ENCODE measurements at regions not wholly inside any gene's neighbourhood (a gene's known extent, or its start where the extent isn't known, plus 50 kb on each side); places are given as distances from the start of the nearest gene placed in this dataset.

DNA sequence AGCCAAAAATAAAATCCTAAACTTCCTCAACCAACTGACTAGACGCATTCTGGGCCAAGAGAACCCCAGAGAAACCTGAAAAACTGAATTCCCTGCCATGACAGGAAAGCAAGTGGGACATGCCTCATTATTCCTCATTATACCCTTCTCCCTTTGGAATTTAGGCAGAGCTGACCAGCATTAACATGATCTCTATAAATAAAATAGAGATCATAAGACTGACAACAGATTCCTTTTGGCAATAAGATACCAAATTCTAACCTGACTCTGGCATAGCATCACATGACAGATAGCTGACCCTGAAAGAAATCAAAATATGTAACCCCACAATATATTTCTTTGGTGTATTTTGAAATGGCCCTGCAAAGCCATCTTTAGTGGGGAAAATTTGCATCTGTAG, 277.8 kb upstream of the SLC14A2 start (continued):
- TF ChIP-seq, protein P1, sequence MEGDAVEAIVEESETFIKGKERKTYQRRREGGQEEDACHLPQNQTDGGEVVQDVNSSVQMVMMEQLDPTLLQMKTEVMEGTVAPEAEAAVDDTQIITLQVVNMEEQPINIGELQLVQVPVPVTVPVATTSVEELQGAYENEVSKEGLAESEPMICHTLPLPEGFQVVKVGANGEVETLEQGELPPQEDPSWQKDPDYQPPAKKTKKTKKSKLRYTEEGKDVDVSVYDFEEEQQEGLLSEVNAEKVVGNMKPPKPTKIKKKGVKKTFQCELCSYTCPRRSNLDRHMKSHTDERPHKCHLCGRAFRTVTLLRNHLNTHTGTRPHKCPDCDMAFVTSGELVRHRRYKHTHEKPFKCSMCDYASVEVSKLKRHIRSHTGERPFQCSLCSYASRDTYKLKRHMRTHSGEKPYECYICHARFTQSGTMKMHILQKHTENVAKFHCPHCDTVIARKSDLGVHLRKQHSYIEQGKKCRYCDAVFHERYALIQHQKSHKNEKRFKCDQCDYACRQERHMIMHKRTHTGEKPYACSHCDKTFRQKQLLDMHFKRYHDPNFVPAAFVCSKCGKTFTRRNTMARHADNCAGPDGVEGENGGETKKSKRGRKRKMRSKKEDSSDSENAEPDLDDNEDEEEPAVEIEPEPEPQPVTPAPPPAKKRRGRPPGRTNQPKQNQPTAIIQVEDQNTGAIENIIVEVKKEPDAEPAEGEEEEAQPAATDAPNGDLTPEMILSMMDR (conservative IDR thresholded peaks at IDR 0.05; ENCODE audit: low read depth in 2 of 2) = no peak
- no peak for TF ChIP-seq ZNF331 (CRISPR knock-in tag; IDR thresholded peaks at IDR 0.05; ENCODE audit: low read depth)
- TF ChIP-seq, protein P2, sequence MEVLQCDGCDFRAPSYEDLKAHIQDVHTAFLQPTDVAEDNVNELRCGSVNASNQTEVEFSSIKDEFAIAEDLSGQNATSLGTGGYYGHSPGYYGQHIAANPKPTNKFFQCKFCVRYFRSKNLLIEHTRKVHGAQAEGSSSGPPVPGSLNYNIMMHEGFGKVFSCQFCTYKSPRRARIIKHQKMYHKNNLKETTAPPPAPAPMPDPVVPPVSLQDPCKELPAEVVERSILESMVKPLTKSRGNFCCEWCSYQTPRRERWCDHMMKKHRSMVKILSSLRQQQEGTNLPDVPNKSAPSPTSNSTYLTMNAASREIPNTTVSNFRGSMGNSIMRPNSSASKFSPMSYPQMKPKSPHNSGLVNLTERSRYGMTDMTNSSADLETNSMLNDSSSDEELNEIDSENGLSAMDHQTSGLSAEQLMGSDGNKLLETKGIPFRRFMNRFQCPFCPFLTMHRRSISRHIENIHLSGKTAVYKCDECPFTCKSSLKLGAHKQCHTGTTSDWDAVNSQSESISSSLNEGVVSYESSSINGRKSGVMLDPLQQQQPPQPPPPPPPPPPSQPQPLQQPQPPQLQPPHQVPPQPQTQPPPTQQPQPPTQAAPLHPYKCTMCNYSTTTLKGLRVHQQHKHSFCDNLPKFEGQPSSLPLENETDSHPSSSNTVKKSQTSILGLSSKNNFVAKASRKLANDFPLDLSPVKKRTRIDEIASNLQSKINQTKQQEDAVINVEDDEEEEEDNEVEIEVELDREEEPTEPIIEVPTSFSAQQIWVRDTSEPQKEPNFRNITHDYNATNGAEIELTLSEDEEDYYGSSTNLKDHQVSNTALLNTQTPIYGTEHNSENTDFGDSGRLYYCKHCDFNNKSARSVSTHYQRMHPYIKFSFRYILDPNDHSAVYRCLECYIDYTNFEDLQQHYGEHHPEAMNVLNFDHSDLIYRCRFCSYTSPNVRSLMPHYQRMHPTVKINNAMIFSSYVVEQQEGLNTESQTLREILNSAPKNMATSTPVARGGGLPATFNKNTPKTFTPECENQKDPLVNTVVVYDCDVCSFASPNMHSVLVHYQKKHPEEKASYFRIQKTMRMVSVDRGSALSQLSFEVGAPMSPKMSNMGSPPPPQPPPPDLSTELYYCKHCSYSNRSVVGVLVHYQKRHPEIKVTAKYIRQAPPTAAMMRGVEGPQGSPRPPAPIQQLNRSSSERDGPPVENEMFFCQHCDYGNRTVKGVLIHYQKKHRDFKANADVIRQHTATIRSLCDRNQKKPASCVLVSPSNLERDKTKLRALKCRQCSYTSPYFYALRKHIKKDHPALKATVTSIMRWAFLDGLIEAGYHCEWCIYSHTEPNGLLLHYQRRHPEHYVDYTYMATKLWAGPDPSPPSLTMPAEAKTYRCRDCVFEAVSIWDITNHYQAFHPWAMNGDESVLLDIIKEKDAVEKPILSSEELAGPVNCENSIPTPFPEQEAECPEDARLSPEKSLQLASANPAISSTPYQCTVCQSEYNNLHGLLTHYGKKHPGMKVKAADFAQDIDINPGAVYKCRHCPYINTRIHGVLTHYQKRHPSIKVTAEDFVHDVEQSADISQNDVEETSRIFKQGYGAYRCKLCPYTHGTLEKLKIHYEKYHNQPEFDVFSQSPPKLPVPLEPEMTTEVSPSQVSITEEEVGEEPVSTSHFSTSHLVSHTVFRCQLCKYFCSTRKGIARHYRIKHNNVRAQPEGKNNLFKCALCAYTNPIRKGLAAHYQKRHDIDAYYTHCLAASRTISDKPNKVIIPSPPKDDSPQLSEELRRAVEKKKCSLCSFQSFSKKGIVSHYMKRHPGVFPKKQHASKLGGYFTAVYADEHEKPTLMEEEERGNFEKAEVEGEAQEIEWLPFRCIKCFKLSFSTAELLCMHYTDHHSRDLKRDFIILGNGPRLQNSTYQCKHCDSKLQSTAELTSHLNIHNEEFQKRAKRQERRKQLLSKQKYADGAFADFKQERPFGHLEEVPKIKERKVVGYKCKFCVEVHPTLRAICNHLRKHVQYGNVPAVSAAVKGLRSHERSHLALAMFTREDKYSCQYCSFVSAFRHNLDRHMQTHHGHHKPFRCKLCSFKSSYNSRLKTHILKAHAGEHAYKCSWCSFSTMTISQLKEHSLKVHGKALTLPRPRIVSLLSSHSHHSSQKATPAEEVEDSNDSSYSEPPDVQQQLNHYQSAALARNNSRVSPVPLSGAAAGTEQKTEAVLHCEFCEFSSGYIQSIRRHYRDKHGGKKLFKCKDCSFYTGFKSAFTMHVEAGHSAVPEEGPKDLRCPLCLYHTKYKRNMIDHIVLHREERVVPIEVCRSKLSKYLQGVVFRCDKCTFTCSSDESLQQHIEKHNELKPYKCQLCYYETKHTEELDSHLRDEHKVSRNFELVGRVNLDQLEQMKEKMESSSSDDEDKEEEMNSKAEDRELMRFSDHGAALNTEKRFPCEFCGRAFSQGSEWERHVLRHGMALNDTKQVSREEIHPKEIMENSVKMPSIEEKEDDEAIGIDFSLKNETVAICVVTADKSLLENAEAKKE (CRISPR knock-in tag; IDR thresholded peaks at IDR 0.05) = no peak

DNA sequence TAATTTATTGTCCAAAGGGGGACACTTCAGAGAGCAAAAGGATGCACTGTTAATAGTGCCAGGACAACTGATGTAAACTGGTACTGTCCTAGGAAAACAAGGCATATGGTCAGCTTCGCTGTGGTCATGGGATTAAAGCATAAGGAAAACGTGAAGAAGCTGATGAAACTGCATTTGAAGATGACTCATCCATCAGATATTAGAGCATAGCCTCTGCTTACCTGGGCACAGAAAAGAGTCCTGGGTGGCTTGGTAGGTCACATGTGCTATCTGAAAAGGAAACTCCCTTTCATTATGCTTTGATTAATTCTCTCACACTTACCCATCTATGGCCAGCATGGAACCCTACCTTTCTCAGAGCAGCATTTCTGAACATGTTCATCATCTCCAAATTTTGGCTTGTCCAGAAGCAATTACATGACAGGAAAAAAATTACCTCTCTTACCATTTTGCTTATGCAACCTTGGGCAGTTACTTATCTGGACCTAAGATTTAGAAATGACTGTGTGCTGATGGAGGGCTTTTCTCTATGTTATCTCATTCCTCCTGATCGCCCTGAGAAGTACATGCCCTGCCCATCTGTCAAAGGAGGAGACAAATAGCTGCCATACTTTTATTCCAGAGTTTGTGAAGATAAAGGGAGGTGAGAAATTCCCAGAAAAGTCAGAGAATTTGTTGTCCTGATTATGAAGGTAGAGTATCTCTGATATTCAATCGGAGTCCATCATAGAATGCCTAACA, 275.3 kb upstream of the SLC14A2 start:
- ATAC-seq (no peak), DNase-seq (ENCODE audit: low spot score) (no peak)
- peaks cover 2% of the 10 kb centered on the region for H3K27me3 Mint-ChIP-seq (ENCODE audit: insufficient read depth, low read depth, poor library complexity)
- no peaks in the 10 kb centered on the region for H4K20me1 ChIP-seq (replicated peaks; ENCODE audit: insufficient read depth)
- no peak overlapping the region for H3K27ac ChIP-seq (ENCODE audit: low read depth)
- H3K9me3 Mint-ChIP-seq = no peaks in the 10 kb centered on the region; the same call in 2 of the 3 replicates
- 0 out of 2 replicates have a peak, but pooled peaks cover 5% of the 10 kb centered on the region for H3K4me1 ChIP-seq (ENCODE audit: insufficient read depth)
- H3K4me2 ChIP-seq = no peak overlapping the region
- no peak overlapping the region for H3K4me3 Mint-ChIP-seq
- H3K9me2 ChIP-seq (ENCODE audit: insufficient read depth) = no peaks in the 10 kb centered on the region
- no peaks in the 10 kb centered on the region for H3K27me3 ChIP-seq (ENCODE audit: insufficient read depth)
- no peaks in the 10 kb centered on the region for H3K36me3 ChIP-seq (ENCODE audit: insufficient read depth)
- no peak overlapping the region for H3K27ac Mint-ChIP-seq
- H3K79me2 ChIP-seq (replicated peaks; ENCODE audit: insufficient read depth) = no peaks in the 10 kb centered on the region
- no peaks in the 10 kb centered on the region for H3K36me3 Mint-ChIP-seq (ENCODE audit: low read depth)
- no peaks in the 10 kb centered on the region for H3F3A ChIP-seq (replicated peaks; ENCODE audit: low read depth)
- peaks cover 14% of the 10 kb centered on the region for H3K4me1 Mint-ChIP-seq
- no peak overlapping the region for H2AFZ ChIP-seq
- H3K4me3 ChIP-seq = no peak overlapping the region
- TF ChIP-seq, protein P3, sequence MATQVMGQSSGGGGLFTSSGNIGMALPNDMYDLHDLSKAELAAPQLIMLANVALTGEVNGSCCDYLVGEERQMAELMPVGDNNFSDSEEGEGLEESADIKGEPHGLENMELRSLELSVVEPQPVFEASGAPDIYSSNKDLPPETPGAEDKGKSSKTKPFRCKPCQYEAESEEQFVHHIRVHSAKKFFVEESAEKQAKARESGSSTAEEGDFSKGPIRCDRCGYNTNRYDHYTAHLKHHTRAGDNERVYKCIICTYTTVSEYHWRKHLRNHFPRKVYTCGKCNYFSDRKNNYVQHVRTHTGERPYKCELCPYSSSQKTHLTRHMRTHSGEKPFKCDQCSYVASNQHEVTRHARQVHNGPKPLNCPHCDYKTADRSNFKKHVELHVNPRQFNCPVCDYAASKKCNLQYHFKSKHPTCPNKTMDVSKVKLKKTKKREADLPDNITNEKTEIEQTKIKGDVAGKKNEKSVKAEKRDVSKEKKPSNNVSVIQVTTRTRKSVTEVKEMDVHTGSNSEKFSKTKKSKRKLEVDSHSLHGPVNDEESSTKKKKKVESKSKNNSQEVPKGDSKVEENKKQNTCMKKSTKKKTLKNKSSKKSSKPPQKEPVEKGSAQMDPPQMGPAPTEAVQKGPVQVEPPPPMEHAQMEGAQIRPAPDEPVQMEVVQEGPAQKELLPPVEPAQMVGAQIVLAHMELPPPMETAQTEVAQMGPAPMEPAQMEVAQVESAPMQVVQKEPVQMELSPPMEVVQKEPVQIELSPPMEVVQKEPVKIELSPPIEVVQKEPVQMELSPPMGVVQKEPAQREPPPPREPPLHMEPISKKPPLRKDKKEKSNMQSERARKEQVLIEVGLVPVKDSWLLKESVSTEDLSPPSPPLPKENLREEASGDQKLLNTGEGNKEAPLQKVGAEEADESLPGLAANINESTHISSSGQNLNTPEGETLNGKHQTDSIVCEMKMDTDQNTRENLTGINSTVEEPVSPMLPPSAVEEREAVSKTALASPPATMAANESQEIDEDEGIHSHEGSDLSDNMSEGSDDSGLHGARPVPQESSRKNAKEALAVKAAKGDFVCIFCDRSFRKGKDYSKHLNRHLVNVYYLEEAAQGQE (IDR thresholded peaks at IDR 0.05; ENCODE audit: unreplicated experiment) = no peak
